SH-SY5Y (cell line): ENCODE measurements at regions not wholly inside any gene's neighbourhood (a gene's known extent, or its start where the extent isn't known, plus 50 kb on each side); places are given as distances from the start of the nearest gene placed in this dataset.

Experiments
- GATA2 ChIP-seq: IDR thresholded peaks from 2 replicates; pipeline ENCODE4 v1.6.1; 2011; ENCODE audit warnings: mild to moderate bottlenecking, low read depth, low read length
- GATA3 ChIP-seq: IDR thresholded peaks from 2 replicates; pipeline ENCODE4 v1.6.1; 2011; ENCODE audit warnings: low read depth, mild to moderate bottlenecking, low read length, moderate library complexity

GRCh38 chr9:102519423-102519822 is 475.7 kb upstream of the CYLC2 start:
- TF ChIP-seq GATA2 = no peak
- no peak for TF ChIP-seq GATA3
